ENCODE measurements at regions not wholly inside any gene's neighbourhood (a gene's known extent, or its start where the extent isn't known, plus 50 kb on each side); places are given as distances from the start of the nearest gene placed in this dataset.
A peak's percentile ranks its signal among the peaks of the same experiment; 100 is the strongest.

DNA sequence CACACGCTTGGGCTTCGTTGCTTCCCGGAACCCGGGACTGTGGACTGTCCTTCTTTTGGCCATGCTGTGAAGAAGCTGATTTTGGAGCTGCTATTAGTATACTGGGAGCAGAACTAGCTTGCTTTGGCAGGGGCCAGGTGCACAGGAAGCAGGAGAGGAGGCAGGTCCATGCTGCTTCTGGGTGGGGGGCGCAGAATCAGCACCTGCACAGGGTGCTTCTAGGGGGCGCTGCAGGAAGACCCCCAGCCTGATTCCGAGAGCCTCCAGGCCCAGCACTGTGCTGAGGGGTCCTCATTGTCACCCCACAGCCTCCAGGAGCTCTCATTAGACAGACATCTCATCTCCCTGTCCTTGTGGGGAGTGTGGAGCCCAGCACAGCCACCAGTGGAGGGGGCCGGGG lies 252.6 kb upstream of the IRX4 start:
- Mint-ChIP-seq H3K4me3 (no peak overlapping the region), H3K36me3 (ENCODE audit: low read depth) (no peaks in the 10 kb centered on the region), H3K27ac (no peak overlapping the region), H3K27me3 (no peaks in the 10 kb centered on the region), H3K9me3 (peaks cover 8% of the 10 kb centered on the region), H3K4me1 (peaks cover 10% of the 10 kb centered on the region)
- DNase-seq = no peak
- intact Hi-C loops (cut with micrococcal nuclease) = no loop called here

DNA sequence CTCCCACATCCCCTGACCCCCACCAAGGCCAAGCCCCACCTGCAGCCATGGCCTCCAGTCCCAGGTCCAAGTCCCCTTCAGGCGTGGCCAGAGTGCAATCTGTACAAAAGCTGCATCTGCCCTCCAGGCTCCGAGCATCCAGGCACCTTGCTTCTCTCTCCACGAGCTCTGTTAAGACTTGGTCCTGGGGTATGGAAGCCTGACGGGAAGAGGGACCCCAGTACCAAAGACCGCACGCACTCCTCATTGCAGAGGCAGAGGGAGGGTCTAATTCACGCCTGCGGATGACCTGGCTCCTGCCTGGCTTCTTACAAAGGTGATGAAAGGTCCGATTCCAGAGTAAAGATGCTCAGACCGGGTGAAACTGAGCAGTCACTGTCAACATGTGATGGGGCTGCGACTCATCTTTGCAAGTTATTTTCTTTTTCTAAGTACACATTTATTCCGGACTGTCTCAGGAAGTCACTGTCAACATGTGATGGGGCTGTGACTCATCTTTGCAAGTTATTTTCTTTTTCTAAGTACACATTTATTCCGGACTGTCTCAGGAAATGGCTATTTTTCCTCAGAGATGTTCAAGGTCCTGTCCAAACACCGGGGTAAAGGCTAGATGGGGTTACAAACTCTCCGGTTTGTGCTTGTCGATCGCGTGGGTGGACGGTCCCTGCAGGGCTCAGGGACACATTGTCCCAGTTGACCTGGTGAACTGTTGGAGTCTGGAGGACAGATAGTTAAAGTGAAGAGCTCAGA lies 252.0 kb upstream of the IRX4 start:
- Mint-ChIP-seq H3K9me3 (peaks cover 8% of the 10 kb centered on the region), H3K27ac (peak overlapping the region; percentile 53), H3K36me3 (ENCODE audit: low read depth) (no peaks in the 10 kb centered on the region), H3K4me1 (peaks cover 10% of the 10 kb centered on the region), H3K4me3 (no peak overlapping the region), H3K27me3 (no peaks in the 10 kb centered on the region)
- DNase-seq = no peak
- intact Hi-C loops (cut with micrococcal nuclease) = no loop called here

DNA sequence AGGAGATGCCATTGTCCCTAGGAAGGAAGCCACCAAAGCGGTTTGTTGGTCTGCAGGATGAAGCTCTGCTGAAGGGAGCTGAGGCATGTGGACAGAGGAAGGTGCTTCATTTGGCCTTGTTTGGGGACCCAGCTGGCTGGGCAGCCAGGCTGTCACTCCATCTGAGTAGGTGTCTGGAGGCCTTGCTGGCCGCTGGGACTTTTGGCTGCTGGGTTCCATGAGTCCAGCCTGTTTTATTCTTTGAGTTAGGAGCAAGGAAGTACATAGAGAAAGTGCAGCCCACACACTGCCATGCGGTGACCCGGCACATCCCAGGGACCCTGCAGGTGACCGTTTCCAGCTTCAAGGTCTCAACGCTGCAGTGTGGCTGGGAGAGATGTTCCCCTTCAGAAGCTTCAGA lies 251.2 kb upstream of the IRX4 start:
- Mint-ChIP-seq H3K4me1 (peaks cover 10% of the 10 kb centered on the region), H3K27ac (no peak overlapping the region), H3K4me3 (no peak overlapping the region), H3K9me3 (peaks cover 8% of the 10 kb centered on the region), H3K36me3 (ENCODE audit: low read depth) (no peaks in the 10 kb centered on the region), H3K27me3 (no peaks in the 10 kb centered on the region)
- intact Hi-C loops (cut with micrococcal nuclease) = no loop called here
- DNase-seq = no peak

DNA sequence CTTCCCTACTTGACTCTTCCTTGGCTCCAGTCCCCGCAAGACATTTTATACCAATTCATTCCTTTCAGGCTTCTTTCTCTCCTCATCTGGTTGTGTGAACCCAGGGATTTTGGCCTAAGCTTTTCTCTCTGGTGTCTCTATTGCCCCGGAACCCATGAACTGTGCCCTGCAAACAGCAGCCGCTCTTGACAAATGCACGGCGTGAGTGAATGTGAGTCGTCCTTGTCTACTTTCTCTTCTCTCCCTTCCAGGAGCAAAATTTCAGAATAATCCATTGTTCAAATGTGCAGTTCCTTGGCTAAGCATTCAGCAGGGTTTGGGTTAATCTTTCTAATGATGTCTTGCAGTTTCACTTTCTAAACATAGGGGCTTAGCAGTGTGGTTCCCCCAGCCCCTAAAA lies 250.4 kb upstream of the IRX4 start:
- Mint-ChIP-seq H3K27ac (no peak overlapping the region), H3K27me3 (no peaks in the 10 kb centered on the region), H3K4me1 (peaks cover 10% of the 10 kb centered on the region), H3K9me3 (peaks cover 8% of the 10 kb centered on the region), H3K4me3 (no peak overlapping the region), H3K36me3 (ENCODE audit: low read depth) (no peaks in the 10 kb centered on the region)
- DNase-seq = no peak
- intact Hi-C loops (cut with micrococcal nuclease) = no loop called here

DNA sequence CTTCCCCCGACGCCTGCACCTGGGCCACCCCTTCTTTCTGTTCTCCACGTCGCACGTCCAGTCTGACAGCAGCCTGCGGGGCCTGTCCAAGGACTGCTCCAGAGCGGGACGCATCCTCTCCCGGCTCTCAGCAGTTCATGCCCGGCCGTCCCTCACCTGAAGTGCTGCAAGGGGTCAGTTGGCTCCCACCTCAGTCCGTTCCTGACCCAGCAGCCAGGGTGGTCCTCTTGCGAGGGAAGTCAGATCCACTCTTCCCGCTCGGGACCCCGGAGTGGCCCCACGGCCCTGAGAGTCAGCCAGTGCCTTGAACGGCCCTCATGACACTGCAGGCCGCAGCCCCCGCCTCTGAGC lies 249.7 kb upstream of the IRX4 start:
- Mint-ChIP-seq H3K4me3 (no peak overlapping the region), H3K27me3 (no peaks in the 10 kb centered on the region), H3K27ac (no peak overlapping the region), H3K36me3 (ENCODE audit: low read depth) (no peaks in the 10 kb centered on the region), H3K4me1 (peaks cover 10% of the 10 kb centered on the region), H3K9me3 (peaks cover 8% of the 10 kb centered on the region)
- intact Hi-C loops (cut with micrococcal nuclease) = no loop called here
- no peak for DNase-seq

DNA sequence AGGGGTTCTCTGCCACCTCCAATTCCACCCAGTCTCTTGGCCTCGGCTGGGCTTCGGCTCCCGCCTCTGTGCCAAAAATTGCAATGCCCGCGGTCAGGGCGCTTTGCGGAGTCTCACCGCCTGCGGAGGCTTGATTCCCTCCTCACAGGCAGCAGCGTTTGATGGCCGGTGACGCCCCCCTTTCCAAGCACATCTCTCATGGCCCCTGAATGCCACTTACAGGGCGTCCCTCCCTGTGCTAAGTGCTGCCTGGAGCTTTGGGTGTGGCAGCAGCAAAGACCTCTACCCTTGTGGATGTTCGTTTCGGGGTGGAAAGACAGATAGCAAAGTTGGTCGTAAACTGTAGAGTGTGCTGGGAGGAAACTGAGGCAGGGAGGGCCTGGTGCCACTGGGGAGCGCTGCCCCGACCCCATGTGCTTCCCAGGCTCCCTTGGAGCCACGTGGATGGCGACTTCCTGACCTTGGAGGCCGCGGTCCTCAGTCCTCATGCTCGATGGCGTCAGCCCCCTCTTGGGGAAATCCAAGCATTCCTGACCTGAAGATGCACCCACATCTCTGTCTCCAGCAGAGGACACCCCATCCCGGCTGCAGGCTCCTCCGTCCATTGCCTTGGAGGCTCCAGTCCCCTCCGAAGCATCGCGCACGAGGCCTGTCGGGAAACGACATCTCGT lies 249.2 kb upstream of the IRX4 start:
- intact Hi-C loops (cut with micrococcal nuclease) = no loop called here
- peaks cover 10% of the 10 kb centered on the region for H3K4me1 Mint-ChIP-seq
- H3K27ac Mint-ChIP-seq = no peak overlapping the region
- no peak overlapping the region for H3K4me3 Mint-ChIP-seq
- DNase-seq = no peak
- H3K36me3 Mint-ChIP-seq (ENCODE audit: low read depth) = no peaks in the 10 kb centered on the region
- peaks cover 5% of the 10 kb centered on the region for H3K9me3 Mint-ChIP-seq
- no peaks in the 10 kb centered on the region for H3K27me3 Mint-ChIP-seq

DNA sequence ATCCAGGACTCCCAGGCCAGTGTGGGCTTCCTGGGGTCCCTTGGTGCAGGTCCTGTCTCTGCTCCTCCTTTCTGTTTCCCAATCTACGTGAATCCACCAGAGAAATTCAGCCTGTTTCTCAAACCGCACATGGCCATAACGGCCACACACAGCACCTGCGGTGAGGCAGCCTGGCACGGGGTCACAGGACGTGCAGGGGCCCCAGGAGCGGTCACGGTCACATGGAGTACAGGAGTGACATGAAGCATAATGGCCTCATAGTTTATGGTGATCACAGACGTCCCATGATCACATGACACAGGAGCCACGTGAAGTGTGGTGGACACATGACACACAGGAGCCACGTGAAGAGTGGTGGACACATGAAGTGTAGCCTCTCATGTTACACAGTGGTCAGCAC lies 248.5 kb upstream of the IRX4 start:
- H3K4me1 Mint-ChIP-seq = peaks cover 7% of the 10 kb centered on the region
- no peaks in the 10 kb centered on the region for H3K9me3 Mint-ChIP-seq
- intact Hi-C loops (cut with micrococcal nuclease) = no loop called here
- H3K27me3 Mint-ChIP-seq = no peaks in the 10 kb centered on the region
- no peak overlapping the region for H3K4me3 Mint-ChIP-seq
- H3K27ac Mint-ChIP-seq = no peak overlapping the region
- DNase-seq = no peak
- H3K36me3 Mint-ChIP-seq (ENCODE audit: low read depth) = no peaks in the 10 kb centered on the region

DNA sequence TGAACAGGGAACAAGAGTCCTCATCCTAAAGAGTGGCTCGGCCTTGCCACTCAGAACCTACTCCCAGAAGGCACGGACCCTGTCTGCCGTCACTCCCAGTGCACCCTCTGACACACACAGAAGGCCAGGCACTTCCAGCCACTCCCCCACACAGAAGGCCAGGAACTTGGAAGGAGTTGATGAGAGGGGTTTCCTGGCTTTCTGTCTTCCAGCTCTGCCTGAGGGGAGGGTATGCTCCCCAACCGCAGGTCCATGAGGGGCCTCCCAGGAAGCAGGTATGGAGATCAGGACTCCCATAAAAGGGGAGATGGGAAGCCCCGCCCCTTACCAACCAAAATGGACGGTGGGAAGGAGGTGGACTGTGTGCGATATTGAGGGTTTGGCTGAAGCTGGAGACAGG lies 247.6 kb upstream of the IRX4 start:
- H3K9me3 Mint-ChIP-seq = no peaks in the 10 kb centered on the region
- H3K36me3 Mint-ChIP-seq (ENCODE audit: low read depth) = no peaks in the 10 kb centered on the region
- DNase-seq = no peak
- no peaks in the 10 kb centered on the region for H3K27me3 Mint-ChIP-seq
- no peak overlapping the region for H3K27ac Mint-ChIP-seq
- H3K4me3 Mint-ChIP-seq = no peak overlapping the region
- intact Hi-C loops (cut with micrococcal nuclease) = no loop called here
- H3K4me1 Mint-ChIP-seq = peaks cover 7% of the 10 kb centered on the region

DNA sequence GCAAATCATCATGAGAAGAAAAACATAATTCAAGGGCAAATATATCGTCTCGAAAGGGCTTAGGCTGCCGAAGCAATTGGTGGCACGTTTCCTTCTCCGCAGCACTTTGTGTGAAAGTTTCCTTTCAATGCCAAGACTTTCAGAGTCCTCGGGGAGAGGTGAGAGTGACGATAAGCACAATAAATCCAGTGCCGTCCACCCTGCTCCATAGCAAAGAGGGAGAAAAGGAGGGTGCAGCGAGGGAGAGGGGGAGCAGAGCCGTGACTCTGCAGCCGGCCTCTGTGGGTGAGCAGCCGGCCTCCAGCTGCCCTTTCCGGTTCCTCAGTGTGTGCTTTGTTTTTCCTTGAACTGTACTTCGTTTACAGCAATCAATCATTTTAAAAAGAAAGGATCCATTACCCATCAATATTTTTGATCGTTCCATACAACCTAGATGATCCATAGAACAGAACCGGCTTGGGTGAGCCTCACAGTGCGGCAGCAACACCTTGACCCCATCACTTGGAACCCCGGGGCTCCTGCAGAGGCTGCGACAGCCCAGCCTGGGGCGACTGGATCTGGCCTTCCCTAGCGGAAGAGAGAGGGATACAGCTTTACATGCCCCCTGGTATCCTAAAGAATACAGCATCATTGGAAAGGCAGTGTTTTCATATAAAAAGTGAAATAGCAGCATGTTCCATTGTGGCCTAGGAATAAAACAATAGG lies 247.0 kb upstream of the IRX4 start:
- H3K9me3 Mint-ChIP-seq = no peaks in the 10 kb centered on the region
- intact Hi-C loops (cut with micrococcal nuclease) = no loop called here
- no peaks in the 10 kb centered on the region for H3K27me3 Mint-ChIP-seq
- H3K4me3 Mint-ChIP-seq = no peak overlapping the region
- no peaks in the 10 kb centered on the region for H3K36me3 Mint-ChIP-seq (ENCODE audit: low read depth)
- no peak for DNase-seq
- H3K4me1 Mint-ChIP-seq = peaks cover 3% of the 10 kb centered on the region
- no peak overlapping the region for H3K27ac Mint-ChIP-seq

DNA sequence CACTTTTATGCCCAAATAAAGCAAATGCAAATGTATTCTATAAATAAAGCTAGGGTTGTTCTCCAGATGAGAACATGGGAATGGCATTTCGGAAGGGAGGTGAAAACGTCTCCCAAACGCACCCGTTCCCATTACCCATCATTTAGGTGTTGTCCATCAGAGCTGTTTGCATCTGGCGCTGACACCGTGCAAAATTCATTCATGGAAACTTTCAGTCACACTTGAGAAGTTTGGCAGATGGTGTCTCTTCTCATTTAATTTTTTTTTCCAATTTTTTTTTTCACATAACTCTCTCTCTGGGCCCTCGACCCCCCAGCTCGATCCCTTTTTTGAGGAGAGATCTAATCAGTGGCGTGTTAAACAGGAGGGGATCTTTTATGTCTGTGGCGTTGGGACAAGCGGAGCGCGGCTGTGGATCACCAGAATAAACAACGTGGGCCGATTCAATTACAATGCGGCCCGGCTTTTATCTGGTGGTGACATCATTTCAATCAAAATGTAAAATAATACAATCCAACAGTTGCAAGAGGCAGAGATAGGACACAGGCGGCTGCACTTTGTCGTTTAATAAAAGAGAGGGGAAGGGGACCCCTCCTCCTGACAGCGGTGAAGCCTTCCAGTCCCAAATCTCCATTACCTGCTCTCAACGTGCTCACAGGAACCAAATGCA lies 246.1 kb upstream of the IRX4 start:
- Mint-ChIP-seq H3K27ac (no peak overlapping the region), H3K9me3 (no peaks in the 10 kb centered on the region), H3K36me3 (ENCODE audit: low read depth) (no peaks in the 10 kb centered on the region), H3K4me1 (no peaks in the 10 kb centered on the region), H3K4me3 (no peak overlapping the region), H3K27me3 (no peaks in the 10 kb centered on the region)
- intact Hi-C loops (cut with micrococcal nuclease) = no loop called here
- no peak for DNase-seq

DNA sequence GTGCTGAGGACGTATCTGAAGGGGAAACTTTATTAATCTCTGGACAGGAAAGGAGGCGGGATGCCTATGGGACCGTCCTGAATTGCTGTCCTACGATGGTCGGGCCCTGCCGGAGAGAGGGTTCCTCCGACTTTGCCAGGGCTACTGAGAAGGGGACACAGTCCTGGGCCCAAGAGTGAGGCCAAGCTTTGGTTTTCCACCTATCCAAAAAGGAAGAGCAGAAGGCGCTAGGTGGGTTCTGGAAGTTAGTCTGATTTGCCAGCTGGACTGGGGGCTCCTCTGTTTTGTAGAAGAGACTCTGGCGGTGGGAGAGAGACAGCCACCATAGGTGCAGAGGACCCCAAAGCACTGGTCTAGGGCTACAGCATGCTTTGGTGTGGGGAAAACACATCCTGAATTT lies 243.8 kb upstream of the IRX4 start:
- Mint-ChIP-seq H3K27ac (no peak overlapping the region), H3K9me3 (no peaks in the 10 kb centered on the region), H3K4me3 (no peak overlapping the region), H3K36me3 (ENCODE audit: low read depth) (no peaks in the 10 kb centered on the region), H3K27me3 (no peaks in the 10 kb centered on the region), H3K4me1 (no peaks in the 10 kb centered on the region)
- intact Hi-C loops (cut with micrococcal nuclease) = no loop called here
- no peak for DNase-seq

DNA sequence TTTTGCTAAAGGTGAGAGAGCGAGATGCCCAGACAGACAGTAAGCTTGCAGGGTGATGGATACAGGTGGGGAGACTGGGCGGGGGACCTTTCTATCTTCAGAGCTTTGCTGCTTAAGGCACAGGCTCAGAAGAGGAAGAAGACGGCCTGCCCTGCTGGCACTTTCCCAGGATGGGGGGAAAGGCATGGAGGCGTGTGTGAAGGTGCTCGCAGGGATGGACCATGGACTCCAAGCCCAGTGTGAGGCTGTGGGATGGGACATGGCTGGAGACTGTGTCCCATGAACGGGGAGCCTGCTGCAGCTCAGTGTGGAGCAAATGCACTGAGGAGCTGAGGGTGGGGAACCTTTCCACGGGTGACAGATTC lies 243.2 kb upstream of the IRX4 start:
- H3K27ac Mint-ChIP-seq = no peak overlapping the region
- H3K36me3 Mint-ChIP-seq (ENCODE audit: low read depth) = no peaks in the 10 kb centered on the region
- no peaks in the 10 kb centered on the region for H3K4me1 Mint-ChIP-seq
- no peak for DNase-seq
- intact Hi-C loops (cut with micrococcal nuclease) = no loop called here
- no peaks in the 10 kb centered on the region for H3K27me3 Mint-ChIP-seq
- no peaks in the 10 kb centered on the region for H3K9me3 Mint-ChIP-seq
- H3K4me3 Mint-ChIP-seq = no peak overlapping the region

DNA sequence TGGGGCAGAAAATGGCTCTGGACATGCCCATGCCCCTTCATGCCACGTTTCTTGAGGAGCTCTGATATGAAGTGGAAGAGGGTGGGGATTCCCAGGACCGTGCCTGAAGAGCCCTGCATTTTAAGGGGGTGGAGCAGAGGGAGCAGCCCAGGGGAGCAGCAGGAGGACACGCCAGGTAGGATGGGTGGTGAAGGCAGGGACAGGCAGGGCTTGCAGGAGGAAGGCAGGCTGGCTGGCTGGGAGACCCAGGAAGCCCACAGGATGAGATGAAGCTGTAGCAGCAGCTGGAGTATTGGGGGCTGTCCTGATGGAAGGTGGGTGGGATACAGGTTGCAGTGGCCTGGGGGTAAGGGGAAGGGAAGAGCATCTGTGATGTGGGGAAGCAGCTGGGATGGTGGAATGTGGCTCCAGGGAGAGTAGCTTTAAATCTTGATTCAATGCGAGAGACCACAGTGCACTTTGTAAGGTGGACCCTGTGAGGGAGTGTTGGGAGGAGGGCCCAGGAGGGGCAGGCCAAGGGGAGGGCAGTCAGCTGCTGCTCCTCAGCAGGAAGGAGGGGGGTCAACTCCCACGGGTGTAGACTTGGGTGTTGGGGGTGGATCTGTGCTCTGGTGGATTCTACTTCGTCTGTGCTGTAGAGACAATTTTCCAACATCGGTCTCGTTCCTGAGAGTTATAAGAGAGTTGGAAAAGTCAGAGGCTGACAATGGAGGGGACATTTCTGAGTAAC lies 242.6 kb upstream of the IRX4 start:
- Mint-ChIP-seq H3K4me3 (no peak overlapping the region), H3K27me3 (no peaks in the 10 kb centered on the region), H3K36me3 (ENCODE audit: low read depth) (no peaks in the 10 kb centered on the region), H3K4me1 (no peaks in the 10 kb centered on the region), H3K27ac (no peak overlapping the region), H3K9me3 (no peaks in the 10 kb centered on the region)
- intact Hi-C loops (cut with micrococcal nuclease) = no loop called here
- DNase-seq = no peak

Measured in activated CD4-positive, alpha-beta T cell treated with anti-CD3 and anti-CD28 coated beads, Interleukin-2, amount 10 ng/mL, durations not matched to agents 24 days and 14 days (primary cell).